Activated T-cell treated with anti-CD3 and anti-CD28 coated beads, Interleukin-2, amount 50 U/mL, for 24 hours (primary cell): ENCODE measurements at regions not wholly inside any gene's neighbourhood (a gene's known extent, or its start where the extent isn't known, plus 50 kb on each side); places are given as distances from the start of the nearest gene placed in this dataset.

ENCODE experiments used
- DNase-seq: peaks from one replicate; pipeline ENCODE4 v3.0.0-alpha.2; 2020
- H3K27ac Mint-ChIP-seq: 2 replicates; pipeline ENCODE4 v1.8.0; 2020; ENCODE audit warnings: mild to moderate bottlenecking, mixed read lengths
- H3K27me3 Mint-ChIP-seq: 2 replicates; pipeline ENCODE4 v1.8.0; 2020; ENCODE audit warnings: mixed read lengths
- H3K36me3 Mint-ChIP-seq: 2 replicates; pipeline ENCODE4 v1.8.0; 2020; ENCODE audit warnings: low read depth, mixed read lengths
- H3K4me1 Mint-ChIP-seq: 2 replicates; pipeline ENCODE4 v1.8.0; 2020; ENCODE audit warnings: low read depth, mixed read lengths
- H3K4me3 Mint-ChIP-seq: 2 replicates; pipeline ENCODE4 v1.8.0; 2020; ENCODE audit warnings: mild to moderate bottlenecking, moderate library complexity, mixed read lengths
- H3K9me3 Mint-ChIP-seq: 2 replicates; pipeline ENCODE4 v1.8.0; 2020; ENCODE audit warnings: mixed read lengths

- Mint-ChIP-seq H3K27me3 (peaks cover 5% of the 10 kb centered on the region), H3K9me3 (no peaks in the 10 kb centered on the region), H3K4me3 (no peak overlapping the region), H3K36me3 (no peaks in the 10 kb centered on the region), H3K27ac (no peak overlapping the region), H3K4me1 (peaks cover 8% of the 10 kb centered on the region)
- no peak for DNase-seq
These were observed 142.6 kb downstream of the PSMG1 start for GRCh38 chr21:39040494-39041110.

GRCh38 chr21:39037807-39038405, 145.3 kb downstream of the PSMG1 start:
- no peak overlapping the region for H3K27ac Mint-ChIP-seq
- H3K9me3 Mint-ChIP-seq: no peaks in the 10 kb centered on the region
- no peak for DNase-seq
- peaks cover 17% of the 10 kb centered on the region for H3K27me3 Mint-ChIP-seq
- peaks cover 8% of the 10 kb centered on the region for H3K4me1 Mint-ChIP-seq
- no peaks in the 10 kb centered on the region for H3K36me3 Mint-ChIP-seq
- H3K4me3 Mint-ChIP-seq: no peak overlapping the region

- no peak for DNase-seq
- H3K27ac Mint-ChIP-seq: no peak overlapping the region
- peaks cover 20% of the 10 kb centered on the region for H3K27me3 Mint-ChIP-seq
- no peak overlapping the region for H3K4me3 Mint-ChIP-seq
- H3K4me1 Mint-ChIP-seq: peaks cover 8% of the 10 kb centered on the region
- no peaks in the 10 kb centered on the region for H3K9me3 Mint-ChIP-seq
- no peaks in the 10 kb centered on the region for H3K36me3 Mint-ChIP-seq
These were observed 146.7 kb downstream of the PSMG1 start for GRCh38 chr21:39036581-39036980.

- no peak for DNase-seq
- Mint-ChIP-seq H3K27me3 (peaks cover 24% of the 10 kb centered on the region), H3K27ac (no peak overlapping the region), H3K4me1 (no peaks in the 10 kb centered on the region), H3K9me3 (no peaks in the 10 kb centered on the region), H3K36me3 (no peaks in the 10 kb centered on the region), H3K4me3 (no peak overlapping the region)
These were observed 148.4 kb downstream of the PSMG1 start for GRCh38 chr21:39034590-39035536.

- Mint-ChIP-seq H3K9me3 (no peaks in the 10 kb centered on the region), H3K4me3 (no peak overlapping the region), H3K36me3 (no peaks in the 10 kb centered on the region), H3K27me3 (peaks cover 24% of the 10 kb centered on the region), H3K27ac (no peak overlapping the region), H3K4me1 (no peaks in the 10 kb centered on the region)
- DNase-seq: no peak
These were observed 149.2 kb downstream of the PSMG1 start for GRCh38 chr21:39033878-39034589.

GRCh38 chr21:39029900-39030884, 153.1 kb downstream of the PSMG1 start:
- H3K27me3 Mint-ChIP-seq: peaks cover 19% of the 10 kb centered on the region
- H3K36me3 Mint-ChIP-seq: no peaks in the 10 kb centered on the region
- DNase-seq: no peak
- no peak overlapping the region for H3K4me3 Mint-ChIP-seq
- H3K27ac Mint-ChIP-seq: no peak overlapping the region
- no peaks in the 10 kb centered on the region for H3K4me1 Mint-ChIP-seq
- H3K9me3 Mint-ChIP-seq: peaks cover 8% of the 10 kb centered on the region

GRCh38 chr21:39029086-39029755, 154.0 kb downstream of the PSMG1 start:
- Mint-ChIP-seq H3K4me1 (no peaks in the 10 kb centered on the region), H3K9me3 (peaks cover 10% of the 10 kb centered on the region), H3K27ac (no peak overlapping the region), H3K4me3 (no peak overlapping the region), H3K27me3 (peaks cover 19% of the 10 kb centered on the region), H3K36me3 (no peaks in the 10 kb centered on the region)
- no peak for DNase-seq

GRCh38 chr21:39025198-39025597, 158.1 kb downstream of the PSMG1 start:
- H3K36me3 Mint-ChIP-seq: no peaks in the 10 kb centered on the region
- peaks cover 10% of the 10 kb centered on the region for H3K9me3 Mint-ChIP-seq
- H3K27me3 Mint-ChIP-seq: peaks cover 8% of the 10 kb centered on the region
- no peaks in the 10 kb centered on the region for H3K4me1 Mint-ChIP-seq
- no peak for DNase-seq
- no peak overlapping the region for H3K27ac Mint-ChIP-seq
- no peak overlapping the region for H3K4me3 Mint-ChIP-seq

GRCh38 chr21:39024538-39024937, 158.7 kb downstream of the PSMG1 start:
- no peak overlapping the region for H3K4me3 Mint-ChIP-seq
- H3K4me1 Mint-ChIP-seq: no peaks in the 10 kb centered on the region
- DNase-seq: no peak
- H3K27ac Mint-ChIP-seq: no peak overlapping the region
- peaks cover 10% of the 10 kb centered on the region for H3K9me3 Mint-ChIP-seq
- no peaks in the 10 kb centered on the region for H3K36me3 Mint-ChIP-seq
- peaks cover 8% of the 10 kb centered on the region for H3K27me3 Mint-ChIP-seq

GRCh38 chr21:39022863-39023693, 160.2 kb downstream of the PSMG1 start:
- no peak overlapping the region for H3K27ac Mint-ChIP-seq
- H3K4me1 Mint-ChIP-seq: no peaks in the 10 kb centered on the region
- peaks cover 8% of the 10 kb centered on the region for H3K27me3 Mint-ChIP-seq
- no peaks in the 10 kb centered on the region for H3K36me3 Mint-ChIP-seq
- no peak for DNase-seq
- no peak overlapping the region for H3K4me3 Mint-ChIP-seq
- peaks cover 10% of the 10 kb centered on the region for H3K9me3 Mint-ChIP-seq

- Mint-ChIP-seq H3K4me1 (no peaks in the 10 kb centered on the region), H3K27me3 (peaks cover 5% of the 10 kb centered on the region), H3K9me3 (peaks cover 5% of the 10 kb centered on the region), H3K27ac (no peak overlapping the region), H3K4me3 (no peak overlapping the region), H3K36me3 (no peaks in the 10 kb centered on the region)
- no peak for DNase-seq
These were observed 160.8 kb downstream of the PSMG1 start for GRCh38 chr21:39022466-39022862.

GRCh38 chr21:39022035-39022434, 161.2 kb downstream of the PSMG1 start:
- H3K27ac Mint-ChIP-seq: no peak overlapping the region
- no peak for DNase-seq
- H3K4me3 Mint-ChIP-seq: no peak overlapping the region
- peaks cover 5% of the 10 kb centered on the region for H3K27me3 Mint-ChIP-seq
- H3K9me3 Mint-ChIP-seq: peaks cover 5% of the 10 kb centered on the region
- H3K36me3 Mint-ChIP-seq: no peaks in the 10 kb centered on the region
- no peaks in the 10 kb centered on the region for H3K4me1 Mint-ChIP-seq
